OCI-LY1 (cell line): ENCODE measurements at regions not wholly inside any gene's neighbourhood (a gene's known extent, or its start where the extent isn't known, plus 50 kb on each side); places are given as distances from the start of the nearest gene placed in this dataset.

Experiments
- EZH2 ChIP-seq: fragments of 200-600 bp; sonication (generic), shearing (Covaris generic); IDR thresholded peaks from 2 replicates; pipeline ENCODE4 v1.8.0; 2017; ENCODE audit warnings: borderline replicate concordance, mixed run types, mild to moderate bottlenecking, antibody characterized with exemption, low read length, moderate library complexity, mixed read lengths
- TF ChIP-seq, protein P1 (sequence below): fragments of 200-600 bp; sonication (generic), shearing (Covaris generic); IDR thresholded peaks from 2 replicates; pipeline ENCODE4 v1.5.1; 2017; ENCODE audit warnings: mild to moderate bottlenecking, antibody characterized with exemption, low read length, moderate library complexity, mixed read lengths

DNA sequence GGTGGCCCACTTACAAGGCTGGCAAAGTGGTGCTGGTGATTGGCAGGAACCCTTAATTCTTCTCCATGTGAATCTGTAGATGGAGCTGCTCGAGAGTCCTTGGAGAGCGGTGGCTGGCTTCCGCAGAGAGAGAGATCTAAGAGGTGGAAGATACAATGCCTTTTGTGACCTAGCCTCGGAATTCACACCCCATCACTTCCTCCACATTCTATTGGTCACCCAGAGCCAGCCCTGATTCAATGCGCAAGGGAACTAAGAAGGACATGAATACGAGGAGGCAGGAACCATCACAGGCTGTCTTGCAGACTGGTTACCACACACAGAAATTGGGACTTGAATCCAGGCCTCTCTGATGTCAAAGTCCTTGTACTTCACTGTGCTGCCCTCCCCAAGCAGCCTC, 128.9 kb upstream of the PROKR2 start:
- TF ChIP-seq, protein P1, sequence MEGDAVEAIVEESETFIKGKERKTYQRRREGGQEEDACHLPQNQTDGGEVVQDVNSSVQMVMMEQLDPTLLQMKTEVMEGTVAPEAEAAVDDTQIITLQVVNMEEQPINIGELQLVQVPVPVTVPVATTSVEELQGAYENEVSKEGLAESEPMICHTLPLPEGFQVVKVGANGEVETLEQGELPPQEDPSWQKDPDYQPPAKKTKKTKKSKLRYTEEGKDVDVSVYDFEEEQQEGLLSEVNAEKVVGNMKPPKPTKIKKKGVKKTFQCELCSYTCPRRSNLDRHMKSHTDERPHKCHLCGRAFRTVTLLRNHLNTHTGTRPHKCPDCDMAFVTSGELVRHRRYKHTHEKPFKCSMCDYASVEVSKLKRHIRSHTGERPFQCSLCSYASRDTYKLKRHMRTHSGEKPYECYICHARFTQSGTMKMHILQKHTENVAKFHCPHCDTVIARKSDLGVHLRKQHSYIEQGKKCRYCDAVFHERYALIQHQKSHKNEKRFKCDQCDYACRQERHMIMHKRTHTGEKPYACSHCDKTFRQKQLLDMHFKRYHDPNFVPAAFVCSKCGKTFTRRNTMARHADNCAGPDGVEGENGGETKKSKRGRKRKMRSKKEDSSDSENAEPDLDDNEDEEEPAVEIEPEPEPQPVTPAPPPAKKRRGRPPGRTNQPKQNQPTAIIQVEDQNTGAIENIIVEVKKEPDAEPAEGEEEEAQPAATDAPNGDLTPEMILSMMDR, result no peak
- no peak for TF ChIP-seq EZH2
